GM23338 (cell line): ENCODE measurements at regions not wholly inside any gene's neighbourhood (a gene's known extent, or its start where the extent isn't known, plus 50 kb on each side); places are given as distances from the start of the nearest gene placed in this dataset.

ENCODE experiments used
- ATAC-seq: fragments of 200-7000 bp; cut with Tn5 transposase; 3 replicates; pipeline ENCODE4 v1.9.1; 2020
- DNase-seq: peaks from one replicate; pipeline ENCODE4 v3.0.0-alpha.2; 2015; ENCODE audit warnings: low spot score
- H2AFZ ChIP-seq: fragments of 200-600 bp; sonication (generic); 2 replicates; pipeline ENCODE4 v1.8.0; 2016; ENCODE audit warnings: antibody characterized with exemption, mild to moderate bottlenecking, moderate library complexity
- H3F3A ChIP-seq: fragments of 200-600 bp; sonication (generic); replicated peaks from 2 replicates; pipeline ENCODE4 v1.8.0; 2017; ENCODE audit warnings: antibody characterized with exemption, mixed run types, low read depth
- H3K27ac ChIP-seq: fragments of 200-600 bp; sonication (generic); 2 replicates; pipeline ENCODE4 v1.6.1; 2016; ENCODE audit warnings: low read depth
- H3K27me3 ChIP-seq: fragments of 200-600 bp; sonication (generic); 2 replicates; pipeline ENCODE4 v1.8.0; 2016; ENCODE audit warnings: mild to moderate bottlenecking, mixed run types, moderate library complexity; ENCODE audit not compliant: insufficient read depth
- H3K36me3 ChIP-seq: fragments of 200-600 bp; sonication (generic); 2 replicates; pipeline ENCODE4 v1.8.0; 2016; ENCODE audit warnings: mild to moderate bottlenecking; ENCODE audit not compliant: insufficient read depth
- H3K4me1 ChIP-seq: fragments of 200-600 bp; sonication (generic); 2 replicates; pipeline ENCODE4 v1.8.0; 2016; ENCODE audit warnings: mild to moderate bottlenecking, moderate library complexity; ENCODE audit not compliant: insufficient read depth
- H3K4me2 ChIP-seq: fragments of 200-600 bp; sonication (generic); 2 replicates; pipeline ENCODE4 v1.7.1; 2017; ENCODE audit warnings: mixed run types
- H3K4me3 ChIP-seq: fragments of 200-600 bp; sonication (generic); 2 replicates; pipeline ENCODE4 v1.6.1; 2016; ENCODE audit warnings: mixed run types
- H3K79me2 ChIP-seq: fragments of 200-600 bp; sonication (generic); replicated peaks from 2 replicates; pipeline ENCODE4 v1.8.0; 2017; ENCODE audit warnings: mild to moderate bottlenecking; ENCODE audit not compliant: insufficient read depth
- H3K9me2 ChIP-seq: fragments of 200-600 bp; sonication (generic); 2 replicates; pipeline ENCODE4 v1.8.0; 2017; ENCODE audit not compliant: insufficient read depth
- H4K20me1 ChIP-seq: fragments of 200-600 bp; sonication (generic); replicated peaks from 2 replicates; pipeline ENCODE4 v1.8.0; 2017; ENCODE audit warnings: mild to moderate bottlenecking; ENCODE audit not compliant: insufficient read depth
- H3K27ac Mint-ChIP-seq: 2 replicates; pipeline ENCODE4 v1.8.0; 2020; ENCODE audit warnings: inconsistent platforms, mild to moderate bottlenecking, moderate library complexity, mixed read lengths
- H3K27me3 Mint-ChIP-seq: 3 replicates; pipeline ENCODE4 v1.8.0; 2022; ENCODE audit warnings: low read depth, mild to moderate bottlenecking, moderate library complexity, mixed read lengths, inconsistent platforms; ENCODE audit not compliant: insufficient read depth, poor library complexity
- H3K36me3 Mint-ChIP-seq: 3 replicates; pipeline ENCODE4 v1.8.0; 2021; ENCODE audit warnings: low read depth, mild to moderate bottlenecking, inconsistent platforms, moderate library complexity, mixed read lengths
- H3K4me1 Mint-ChIP-seq: 3 replicates; pipeline ENCODE4 v1.8.0; 2020; ENCODE audit warnings: mild to moderate bottlenecking, inconsistent platforms, mixed read lengths
- H3K4me3 Mint-ChIP-seq: 3 replicates; pipeline ENCODE4 v1.8.0; 2021; ENCODE audit warnings: moderate library complexity, mild to moderate bottlenecking, inconsistent platforms, mixed read lengths
- H3K9me3 Mint-ChIP-seq: 3 replicates; pipeline ENCODE4 v1.8.0; 2020; ENCODE audit warnings: moderate library complexity, mild to moderate bottlenecking, inconsistent platforms, mixed read lengths
- CREB1 ChIP-seq: fragments of 250-450 bp; sonication (Bioruptor Pico); IDR thresholded peaks from 2 replicates; pipeline ENCODE4 v1.5.0; 2020; ENCODE audit warnings: low read depth, mild to moderate bottlenecking, moderate library complexity
- CTCF ChIP-seq, 2 experiments: fragments of 200-600 bp in 1 of 2; sonication (generic) in 1 of 2; conservative IDR thresholded peaks; 2 replicates each; pipeline versions ENCODE4 v1.5.1 to v1.6.1; 2016 to 2017; ENCODE audit warnings: antibody characterized with exemption in 2 of 2, low read depth in 2 of 2, mild to moderate bottlenecking in 2 of 2, moderate library complexity in 1 of 2
- ETS1 ChIP-seq: IDR thresholded peaks from 2 replicates; pipeline ENCODE4 v1.6.1; 2016; ENCODE audit warnings: antibody characterized with exemption
- EZH2 ChIP-seq: fragments of 200-600 bp; sonication (generic); IDR thresholded peaks from one replicate; pipeline ENCODE4 v1.8.0; 2017; ENCODE audit warnings: antibody characterized with exemption, mild to moderate bottlenecking, low read depth; ENCODE audit not compliant: unreplicated experiment
- EZH2phosphoT487 ChIP-seq: fragments of 200-600 bp; sonication (generic); IDR thresholded peaks from one replicate; pipeline ENCODE4 v1.8.1; 2018; ENCODE audit warnings: antibody characterized with exemption; ENCODE audit not compliant: unreplicated experiment
- JUNB ChIP-seq: IDR thresholded peaks from one replicate; pipeline ENCODE4 v1.6.1; 2016; ENCODE audit warnings: antibody characterized with exemption; ENCODE audit not compliant: unreplicated experiment
- NANOG ChIP-seq: IDR thresholded peaks from 2 replicates; pipeline ENCODE4 v1.6.1; 2016; ENCODE audit warnings: antibody characterized with exemption, borderline replicate concordance
- POLR2AphosphoS5 ChIP-seq: IDR thresholded peaks from 2 replicates; pipeline ENCODE4 v1.6.1; 2016; ENCODE audit warnings: antibody characterized with exemption, low read depth
- REST ChIP-seq: IDR thresholded peaks from one replicate; pipeline ENCODE4 v1.6.1; 2018; ENCODE audit warnings: antibody characterized with exemption; ENCODE audit not compliant: unreplicated experiment
- STAT1 ChIP-seq: IDR thresholded peaks from one replicate; pipeline ENCODE4 v1.6.1; 2016; ENCODE audit warnings: antibody characterized with exemption; ENCODE audit not compliant: unreplicated experiment
- ZNF114 ChIP-seq: fragments of 250-450 bp; sonication (Bioruptor Pico); IDR thresholded peaks from 2 replicates; pipeline ENCODE4 v1.5.0; 2020; ENCODE audit warnings: mild to moderate bottlenecking, moderate library complexity
- ZNF331 ChIP-seq: fragments of 250-450 bp; sonication (Bioruptor Pico); IDR thresholded peaks from 2 replicates; pipeline ENCODE4 v1.5.0; 2020; ENCODE audit warnings: low read depth, mild to moderate bottlenecking, moderate library complexity

- peaks cover 3% of the 10 kb centered on the region; the same call in 2 of the 3 replicates for H3K4me1 Mint-ChIP-seq
- no peak overlapping the region; the same call in 1 of the 2 replicates for H3K27ac Mint-ChIP-seq
- DNase-seq = no peak
- no peak overlapping the region for H3K4me3 Mint-ChIP-seq
- H3K4me2 ChIP-seq = no peak overlapping the region
- no peak overlapping the region for H2AFZ ChIP-seq
- H3K4me3 ChIP-seq = no peak overlapping the region
- no peaks in the 10 kb centered on the region for H4K20me1 ChIP-seq
- peaks cover 2% of the 10 kb centered on the region for H3K27me3 Mint-ChIP-seq
- H3K36me3 ChIP-seq = no peaks in the 10 kb centered on the region
- no peak overlapping the region for H3K27ac ChIP-seq
- no peaks in the 10 kb centered on the region for H3K27me3 ChIP-seq
- no peak for ATAC-seq
- no peaks in the 10 kb centered on the region for H3K9me2 ChIP-seq
- H3K9me3 Mint-ChIP-seq = no peaks in the 10 kb centered on the region; the same call in 2 of the 3 replicates
- H3F3A ChIP-seq = no peaks in the 10 kb centered on the region
- H3K4me1 ChIP-seq = no peaks in the 10 kb centered on the region
- H3K79me2 ChIP-seq = no peaks in the 10 kb centered on the region
- no peak for TF ChIP-seq REST
- TF ChIP-seq ZNF331 = no peak
- no peak for TF ChIP-seq ZNF114 (CRISPR knock-in tag)
- TF ChIP-seq ETS1 = no peak
- no peak for TF ChIP-seq EZH2
- no peak for TF ChIP-seq STAT1
- no peak for TF ChIP-seq JUNB
- no peak for TF ChIP-seq CREB1 (CRISPR knock-in tag)
- H3K36me3 Mint-ChIP-seq = no peaks in the 10 kb centered on the region
Observed at GRCh38 chr12:102618197-102618877, 138.0 kb upstream of the IGF1 start.

- Mint-ChIP-seq H3K27me3 (peaks cover 2% of the 10 kb centered on the region), H3K9me3 (no peaks in the 10 kb centered on the region; the same call in 2 of the 3 replicates), H3K4me3 (no peak overlapping the region), H3K36me3 (no peaks in the 10 kb centered on the region), H3K27ac (no peak overlapping the region), H3K4me1 (peaks cover 15% of the 10 kb centered on the region; the same call in 2 of the 3 replicates)
- H3K4me2 ChIP-seq = no peak overlapping the region
- no peak overlapping the region for H3K27ac ChIP-seq
- no peaks in the 10 kb centered on the region for H4K20me1 ChIP-seq
- no peak overlapping the region for H2AFZ ChIP-seq
- ATAC-seq (no peak), DNase-seq (no peak)
- H3K4me1 ChIP-seq = peaks cover 7% of the 10 kb centered on the region; the same call in 1 of the 2 replicates
- H3K36me3 ChIP-seq = no peaks in the 10 kb centered on the region
- H3K4me3 ChIP-seq = no peak overlapping the region
- no peaks in the 10 kb centered on the region for H3K79me2 ChIP-seq
- no peaks in the 10 kb centered on the region for H3K9me2 ChIP-seq
- H3F3A ChIP-seq = no peaks in the 10 kb centered on the region
- no peaks in the 10 kb centered on the region for H3K27me3 ChIP-seq
- no peak for TF ChIP-seq ZNF331
- no peak for TF ChIP-seq REST
- TF ChIP-seq NANOG = no peak
- no peak for TF ChIP-seq EZH2phosphoT487
- no peak for TF ChIP-seq STAT1
- TF ChIP-seq ETS1 = no peak
- no peak for TF ChIP-seq CTCF (conservative IDR thresholded peaks at IDR 0.05; ENCODE audit: low read depth in 2 of 2)
- no peak for TF ChIP-seq EZH2
- TF ChIP-seq ZNF114 (CRISPR knock-in tag) = no peak
- no peak for TF ChIP-seq JUNB
- no peak for TF ChIP-seq POLR2AphosphoS5
Observed at GRCh38 chr12:102616692-102617091, 136.3 kb upstream of the IGF1 start.
